ENCODE measurements at regions not wholly inside any gene's neighbourhood (a gene's known extent, or its start where the extent isn't known, plus 50 kb on each side); places are given as distances from the start of the nearest gene placed in this dataset.

DNA sequence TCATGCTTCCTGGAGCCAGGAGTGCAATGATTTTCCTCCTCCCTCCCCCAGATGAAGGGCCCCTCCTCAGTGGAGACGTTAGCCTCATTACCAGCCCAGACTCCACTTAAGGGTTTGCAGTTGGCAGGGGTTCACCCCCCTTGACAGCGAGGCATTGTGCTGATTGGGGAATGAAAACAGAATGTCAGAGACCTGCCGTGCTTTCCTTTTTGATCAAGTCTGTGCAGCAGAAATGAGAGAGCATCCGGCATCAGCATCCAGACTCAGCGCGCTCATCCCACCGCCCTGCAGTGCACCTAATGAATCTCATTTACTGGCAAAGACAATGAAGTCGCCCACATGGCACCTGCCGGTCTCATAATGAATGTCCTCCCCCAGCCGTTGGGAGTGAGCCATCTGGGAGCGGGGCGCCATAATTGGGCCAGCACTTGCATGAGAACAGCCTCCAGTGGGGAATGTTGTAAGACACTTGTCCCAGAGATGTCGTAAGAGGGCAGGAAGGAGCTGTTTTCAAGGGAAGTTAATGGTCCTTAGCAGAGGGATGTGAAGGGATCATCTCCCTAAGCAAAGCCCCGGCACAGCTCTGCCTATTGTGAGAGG, 98.3 kb upstream of the UQCRFS1 start:
- TF ChIP-seq, protein P1, sequence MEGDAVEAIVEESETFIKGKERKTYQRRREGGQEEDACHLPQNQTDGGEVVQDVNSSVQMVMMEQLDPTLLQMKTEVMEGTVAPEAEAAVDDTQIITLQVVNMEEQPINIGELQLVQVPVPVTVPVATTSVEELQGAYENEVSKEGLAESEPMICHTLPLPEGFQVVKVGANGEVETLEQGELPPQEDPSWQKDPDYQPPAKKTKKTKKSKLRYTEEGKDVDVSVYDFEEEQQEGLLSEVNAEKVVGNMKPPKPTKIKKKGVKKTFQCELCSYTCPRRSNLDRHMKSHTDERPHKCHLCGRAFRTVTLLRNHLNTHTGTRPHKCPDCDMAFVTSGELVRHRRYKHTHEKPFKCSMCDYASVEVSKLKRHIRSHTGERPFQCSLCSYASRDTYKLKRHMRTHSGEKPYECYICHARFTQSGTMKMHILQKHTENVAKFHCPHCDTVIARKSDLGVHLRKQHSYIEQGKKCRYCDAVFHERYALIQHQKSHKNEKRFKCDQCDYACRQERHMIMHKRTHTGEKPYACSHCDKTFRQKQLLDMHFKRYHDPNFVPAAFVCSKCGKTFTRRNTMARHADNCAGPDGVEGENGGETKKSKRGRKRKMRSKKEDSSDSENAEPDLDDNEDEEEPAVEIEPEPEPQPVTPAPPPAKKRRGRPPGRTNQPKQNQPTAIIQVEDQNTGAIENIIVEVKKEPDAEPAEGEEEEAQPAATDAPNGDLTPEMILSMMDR (IDR thresholded peaks at IDR 0.05; ENCODE audit: control extremely low read depth in 1 of 3, insufficient read depth in 1 of 3, low read depth in 1 of 3, low read length in 3 of 3), result no peak
- TF ChIP-seq, protein P2, sequence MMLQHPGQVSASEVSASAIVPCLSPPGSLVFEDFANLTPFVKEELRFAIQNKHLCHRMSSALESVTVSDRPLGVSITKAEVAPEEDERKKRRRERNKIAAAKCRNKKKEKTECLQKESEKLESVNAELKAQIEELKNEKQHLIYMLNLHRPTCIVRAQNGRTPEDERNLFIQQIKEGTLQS (IDR thresholded peaks at IDR 0.05; ENCODE audit: insufficient read depth, low read depth, low read length), result no peak
- no peak for TF ChIP-seq CBX5 (IDR thresholded peaks at IDR 0.05; ENCODE audit: low read depth, low read length)
- TF ChIP-seq POLR2A (IDR thresholded peaks at IDR 0.05; ENCODE audit: control extremely low read depth in 1 of 2, low read depth in 2 of 2, low read length in 2 of 2), result no peak
- TF ChIP-seq SP4 (IDR thresholded peaks at IDR 0.05; ENCODE audit: low read length), result no peak
- no peak for TF ChIP-seq SP2 (IDR thresholded peaks at IDR 0.05; ENCODE audit: low read length)
- TF ChIP-seq EZH2 (IDR thresholded peaks at IDR 0.05; ENCODE audit: low read depth, low read length, severe bottlenecking), result no peak
- no peak for TF ChIP-seq TAF1 (IDR thresholded peaks at IDR 0.05; ENCODE audit: low read depth, low read length)
- TF ChIP-seq KDM5A (IDR thresholded peaks at IDR 0.05; ENCODE audit: low read length), result no peak
- TF ChIP-seq GABPA (IDR thresholded peaks at IDR 0.05; ENCODE audit: borderline replicate concordance, insufficient read depth, low read length), result no peak
- TF ChIP-seq, protein P3, sequence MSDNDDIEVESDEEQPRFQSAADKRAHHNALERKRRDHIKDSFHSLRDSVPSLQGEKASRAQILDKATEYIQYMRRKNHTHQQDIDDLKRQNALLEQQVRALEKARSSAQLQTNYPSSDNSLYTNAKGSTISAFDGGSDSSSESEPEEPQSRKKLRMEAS (IDR thresholded peaks at IDR 0.05), result no peak
- no peak for TF ChIP-seq SAP30 (IDR thresholded peaks at IDR 0.05; ENCODE audit: insufficient read depth, insufficient replicate concordance, low read length)
- TF ChIP-seq TCF12 (IDR thresholded peaks at IDR 0.05; ENCODE audit: low read depth, low read length), result no peak
- TF ChIP-seq EP300 (IDR thresholded peaks at IDR 0.05; ENCODE audit: borderline replicate concordance in 1 of 2, low read depth in 2 of 2, low read length in 2 of 2), result no peak
